H9 (cell line): ENCODE measurements at regions not wholly inside any gene's neighbourhood (a gene's known extent, or its start where the extent isn't known, plus 50 kb on each side); places are given as distances from the start of the nearest gene placed in this dataset.

Source experiments
- DNase-seq: peaks from one replicate; pipeline ENCODE4 v3.0.0-alpha.2; 2017
- H2AFZ ChIP-seq: one replicate; pipeline ENCODE4 v1.6.1; 2013; ENCODE audit warnings: mild to moderate bottlenecking, low read length, control low read depth, moderate library complexity
- H2AK5ac ChIP-seq: 2 replicates; pipeline ENCODE4 v1.6.1; 2013; ENCODE audit warnings: low read length, control low read depth, mixed read lengths; ENCODE audit not compliant: insufficient read length
- H2BK120ac ChIP-seq: one replicate; pipeline ENCODE4 v1.6.1; 2013; ENCODE audit warnings: low read depth, mild to moderate bottlenecking, low read length, control low read depth, inconsistent platforms; ENCODE audit not compliant: poor library complexity, severe bottlenecking
- H2BK12ac ChIP-seq: 2 replicates; pipeline ENCODE4 v1.6.1; 2013; ENCODE audit warnings: low read length, control low read depth, mixed read lengths, low read depth; ENCODE audit not compliant: insufficient read length
- H2BK15ac ChIP-seq: 2 replicates; pipeline ENCODE4 v1.6.1; 2013; ENCODE audit warnings: low read depth, low read length, control low read depth
- H2BK20ac ChIP-seq: one replicate; pipeline ENCODE4 v1.6.1; 2013; ENCODE audit warnings: low read depth, mild to moderate bottlenecking, low read length, control low read depth, inconsistent platforms; ENCODE audit not compliant: poor library complexity, severe bottlenecking
- H2BK5ac ChIP-seq: 2 replicates; pipeline ENCODE4 v1.6.1; 2013; ENCODE audit warnings: low read length, control low read depth, mixed read lengths; ENCODE audit not compliant: insufficient read length
- H3K14ac ChIP-seq: 2 replicates; pipeline ENCODE4 v1.6.1; 2013; ENCODE audit warnings: low read length, control low read depth; ENCODE audit not compliant: insufficient read depth
- H3K18ac ChIP-seq: 2 replicates; pipeline ENCODE4 v1.6.1; 2013; ENCODE audit warnings: low read depth, mild to moderate bottlenecking, mixed read lengths, low read length, control low read depth; ENCODE audit not compliant: insufficient read length
- H3K23ac ChIP-seq: 2 replicates; pipeline ENCODE4 v1.6.1; 2013; ENCODE audit warnings: low read length, control low read depth, mixed read lengths, low read depth; ENCODE audit not compliant: insufficient read length
- H3K23me2 ChIP-seq: 2 replicates; pipeline ENCODE4 v1.6.1; 2013; ENCODE audit warnings: low read depth, mild to moderate bottlenecking, mixed read lengths, low read length, control low read depth; ENCODE audit not compliant: insufficient read length, poor library complexity, severe bottlenecking
- H3K27ac ChIP-seq: 2 replicates; pipeline ENCODE4 v1.5.1; 2013; ENCODE audit warnings: low read length, control low read depth, mixed read lengths, low read depth; ENCODE audit not compliant: insufficient read length
- H3K27me3 ChIP-seq: 2 replicates; pipeline ENCODE4 v1.6.1; 2013; ENCODE audit warnings: low read length, control low read depth, inconsistent platforms; ENCODE audit not compliant: insufficient read depth
- H3K4ac ChIP-seq: 2 replicates; pipeline ENCODE4 v1.6.1; 2013; ENCODE audit warnings: low read depth, mild to moderate bottlenecking, control low read depth, inconsistent platforms, low read length, moderate library complexity
- H3K4me1 ChIP-seq: 2 replicates; pipeline ENCODE4 v1.6.1; 2013; ENCODE audit warnings: low read length, control low read depth, inconsistent platforms; ENCODE audit not compliant: insufficient read depth
- H3K4me2 ChIP-seq: 2 replicates; pipeline ENCODE4 v1.6.1; 2013; ENCODE audit warnings: low read length, control low read depth, mixed read lengths; ENCODE audit not compliant: insufficient read length, insufficient read depth
- H3K56ac ChIP-seq: 2 replicates; pipeline ENCODE4 v1.6.1; 2013; ENCODE audit warnings: low read depth, mild to moderate bottlenecking, mixed read lengths, low read length, control low read depth; ENCODE audit not compliant: insufficient read length
- H3K79me1 ChIP-seq: 2 replicates; pipeline ENCODE4 v1.6.1; 2013; ENCODE audit warnings: low read depth, mild to moderate bottlenecking, moderate library complexity, low read length, control low read depth, inconsistent platforms; ENCODE audit not compliant: insufficient read depth, poor library complexity, severe bottlenecking
- H3K79me2 ChIP-seq: 2 replicates; pipeline ENCODE4 v1.6.1; 2013; ENCODE audit warnings: low read length, control low read depth, inconsistent platforms; ENCODE audit not compliant: insufficient read depth
- H3K9ac ChIP-seq: 2 replicates; pipeline ENCODE4 v1.6.1; 2013; ENCODE audit warnings: low read length, control low read depth, mixed read lengths; ENCODE audit not compliant: insufficient read length; ENCODE audit errors: extremely low read depth
- H3K9me3 ChIP-seq: one replicate; pipeline ENCODE4 v1.6.1; 2013; ENCODE audit warnings: low read depth, low read length, inconsistent platforms; ENCODE audit not compliant: control insufficient read depth
- H3T11ph ChIP-seq: one replicate; pipeline ENCODE4 v1.6.1; 2013; ENCODE audit warnings: mild to moderate bottlenecking, low read length, control low read depth, inconsistent platforms
- H4K20me1 ChIP-seq: one replicate; pipeline ENCODE4 v1.6.1; 2013; ENCODE audit not compliant: control insufficient read depth, insufficient read length, insufficient read depth
- H4K5ac ChIP-seq: 2 replicates; pipeline ENCODE4 v1.6.1; 2013; ENCODE audit warnings: low read depth, mild to moderate bottlenecking, mixed read lengths, low read length, control low read depth; ENCODE audit not compliant: insufficient read length
- H4K8ac ChIP-seq: replicated peaks from 2 replicates; pipeline ENCODE4 v1.6.1; 2013; ENCODE audit warnings: low read length, control low read depth, mixed read lengths, low read depth; ENCODE audit not compliant: insufficient read length
- H4K91ac ChIP-seq: 2 replicates; pipeline ENCODE4 v1.6.1; 2013; ENCODE audit warnings: low read depth, mild to moderate bottlenecking, moderate library complexity, mixed read lengths, low read length, control low read depth; ENCODE audit not compliant: insufficient read length
- H3K27ac Mint-ChIP-seq, 3 experiments: 2 replicates in 2 of 3; 3 replicates in 1 of 3; pipeline ENCODE4 v1.8.0; 2020 to 2021; ENCODE audit warnings: mixed read lengths in 3 of 3, mild to moderate bottlenecking in 1 of 3, moderate library complexity in 1 of 3
- H3K27me3 Mint-ChIP-seq: 2 replicates; pipeline ENCODE4 v1.8.0; 2021; ENCODE audit warnings: low read depth, mild to moderate bottlenecking, moderate library complexity, mixed read lengths
- H3K36me3 Mint-ChIP-seq, 3 experiments: 2 replicates in 2 of 3; 3 replicates in 1 of 3; pipeline ENCODE4 v1.8.0; 2020 to 2021; ENCODE audit warnings: low read depth in 3 of 3, mixed read lengths in 3 of 3; ENCODE audit not compliant: insufficient read depth in 1 of 3
- H3K4me1 Mint-ChIP-seq, 2 experiments: 2 replicates each; pipeline ENCODE4 v1.8.0; 2020; ENCODE audit warnings: mixed read lengths in 2 of 2
- H3K4me3 Mint-ChIP-seq, 2 experiments: 2 replicates in 1 of 2; 3 replicates in 1 of 2; pipeline ENCODE4 v1.8.0; 2020 to 2021; ENCODE audit warnings: mild to moderate bottlenecking in 2 of 2, mixed read lengths in 2 of 2, moderate library complexity in 1 of 2
- H3K9me3 Mint-ChIP-seq, 2 experiments: 2 replicates in 1 of 2; 3 replicates in 1 of 2; pipeline ENCODE4 v1.8.0; 2020; ENCODE audit warnings: mild to moderate bottlenecking in 2 of 2, mixed read lengths in 2 of 2, moderate library complexity in 1 of 2
- CTCF ChIP-seq: fragments of 200-600 bp; sonication (generic); conservative IDR thresholded peaks from 3 replicates; pipeline ENCODE4 v1.8.0; 2021; ENCODE audit warnings: antibody characterized with exemption, mild to moderate bottlenecking
- WGBS: extraction: QIAGEN DNeasy Blood & Tissue Kit; methylation state at CpG from one replicate; pipeline ENCODE4 v1.1.7; 2013; ENCODE audit warnings: missing lambda C conversion rate, low lambda C conversion rate, mixed read lengths; ENCODE audit not compliant: insufficient read length; ENCODE audit errors: extremely low coverage; 5-methylcytosine and 5-hydroxymethylcytosine counted together

- H3K36me3 Mint-ChIP-seq, result no peaks in the 10 kb centered on the region
- Histone ChIP-seq H2AFZ (no peak overlapping the region), H3K23me2 (no peaks in the 10 kb centered on the region)
These were observed 228.4 kb downstream of the ATG4C start for GRCh38 chr1:63012339-63012738.

More at GRCh38 chr1:63012339-63012738, 228.4 kb downstream of the ATG4C start:
- Histone ChIP-seq H3K56ac (no peak overlapping the region), H3K14ac (no peak overlapping the region), H3K4me1 (no peaks in the 10 kb centered on the region), H3K18ac (no peak overlapping the region), H2BK120ac (no peak overlapping the region), H3K23ac (no peak overlapping the region), H3K79me2 (no peaks in the 10 kb centered on the region), H3T11ph (no peak overlapping the region), H2BK5ac (no peak overlapping the region), H4K91ac (no peak overlapping the region), H3K79me1 (no peaks in the 10 kb centered on the region), H3K27ac (no peak overlapping the region), H4K5ac (no peak overlapping the region), H3K4me2 (no peak overlapping the region), H2BK12ac (no peak overlapping the region), H3K27me3 (no peaks in the 10 kb centered on the region), H3K4ac (no peak overlapping the region), H3K9ac (no peak overlapping the region), H3K9me3 (no peaks in the 10 kb centered on the region), H4K20me1 (no peaks in the 10 kb centered on the region), H2BK15ac (no peak overlapping the region), H4K8ac (no peak overlapping the region), H2BK20ac (no peak overlapping the region), H2AK5ac (no peak overlapping the region)
- H3K27ac Mint-ChIP-seq, result no peak overlapping the region
- H3K27me3 Mint-ChIP-seq, result no peaks in the 10 kb centered on the region; the same call in 1 of the 2 replicates
- H3K4me1 Mint-ChIP-seq, result peaks cover 5% of the 10 kb centered on the region in 2 experiments; a peak in 3 of 4 replicates
- H3K4me3 Mint-ChIP-seq, result no peak overlapping the region
- no CpG with 5 or more reads among the region's 6 CpGs for whole genome bisulfite sequencing
- H3K9me3 Mint-ChIP-seq, result no peaks in the 10 kb centered on the region; a peak in 1 of 5 replicates
- no peak for TF ChIP-seq CTCF
- DNase-seq, result no peak
